HG03045 (cell line): ENCODE measurements at regions not wholly inside any gene's neighbourhood (a gene's known extent, or its start where the extent isn't known, plus 50 kb on each side); places are given as distances from the start of the nearest gene placed in this dataset.

Experiments used
- ATAC-seq: cut with Tn5 transposase; IDR thresholded peaks from one replicate; pipeline ENCODE4 v1.9.1; 2021; ENCODE audit warnings: mild to moderate bottlenecking, moderate library complexity; ENCODE audit not compliant: unreplicated experiment

DNA sequence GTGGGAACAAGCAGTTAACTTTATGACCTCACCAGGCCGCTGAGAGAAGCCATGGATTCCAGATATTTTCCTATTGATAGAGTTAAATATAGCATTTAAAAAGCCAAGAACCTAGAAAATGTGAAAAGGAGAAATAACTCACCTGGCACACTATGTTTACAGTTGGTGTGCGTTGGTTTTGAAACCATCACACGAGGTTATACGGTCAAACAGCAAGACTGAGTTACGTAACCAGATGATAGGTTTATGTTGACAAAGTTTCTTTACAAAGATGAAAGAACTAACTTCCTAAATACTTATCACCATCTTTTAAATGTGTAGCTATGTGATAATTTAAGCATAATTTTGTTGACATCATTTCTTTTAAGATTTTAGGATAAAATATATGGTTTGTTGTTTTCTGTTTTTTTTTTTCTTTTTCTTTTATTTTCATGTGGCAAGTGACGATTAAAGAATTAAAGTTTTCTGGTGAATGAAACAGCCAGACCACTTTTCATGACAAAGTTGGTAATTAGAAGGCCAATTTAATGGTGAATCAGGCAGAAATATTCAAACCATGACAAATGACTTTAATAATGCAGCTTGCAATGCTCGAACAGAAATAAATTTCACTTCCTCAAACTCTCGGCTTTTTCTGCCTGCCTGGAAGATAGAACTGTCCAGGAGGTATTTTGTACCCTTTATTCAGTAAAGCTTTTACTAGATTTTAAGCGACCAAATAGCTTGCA is 339.1 kb upstream of the OBI1 start:
- no peak for ATAC-seq

DNA sequence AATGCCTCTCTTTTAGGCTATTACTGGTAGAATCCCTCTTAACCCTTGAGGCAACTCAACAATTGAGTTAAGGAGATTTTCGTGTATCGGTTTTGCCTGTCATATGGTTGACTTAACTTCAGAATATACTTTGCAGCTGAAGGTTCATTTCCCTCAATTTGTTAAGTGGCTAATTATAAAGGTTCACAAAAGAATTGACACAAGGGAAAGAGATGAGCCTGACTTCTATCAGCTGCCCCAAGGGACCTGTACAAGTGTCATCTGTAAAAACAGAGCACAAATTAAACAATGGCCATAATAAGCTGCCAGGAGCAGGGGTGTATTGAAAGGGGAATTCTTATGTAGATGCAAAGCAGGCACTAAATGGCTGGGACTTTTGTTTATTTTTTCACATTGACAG is 334.8 kb upstream of the OBI1 start:
- no peak for ATAC-seq

DNA sequence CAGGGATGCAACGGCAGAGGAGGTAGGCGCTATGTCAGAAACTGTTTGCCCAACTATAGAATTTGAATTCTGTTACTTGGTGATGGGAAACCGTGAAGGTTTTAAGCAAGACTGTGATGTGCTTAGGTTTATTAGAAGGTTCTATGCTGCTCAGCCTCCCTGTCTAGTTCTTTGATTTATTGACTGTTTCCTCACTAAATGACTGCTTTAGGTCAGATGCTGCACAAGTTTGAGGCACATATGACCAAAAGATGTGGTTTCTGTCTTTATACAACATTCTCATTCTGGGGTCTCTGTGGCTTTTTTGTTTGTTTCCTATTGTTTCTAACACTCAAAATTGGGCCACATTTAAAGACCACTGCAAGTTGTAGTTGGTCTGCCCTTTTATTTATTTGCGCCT is 323.0 kb upstream of the OBI1 start:
- no peak for ATAC-seq

DNA sequence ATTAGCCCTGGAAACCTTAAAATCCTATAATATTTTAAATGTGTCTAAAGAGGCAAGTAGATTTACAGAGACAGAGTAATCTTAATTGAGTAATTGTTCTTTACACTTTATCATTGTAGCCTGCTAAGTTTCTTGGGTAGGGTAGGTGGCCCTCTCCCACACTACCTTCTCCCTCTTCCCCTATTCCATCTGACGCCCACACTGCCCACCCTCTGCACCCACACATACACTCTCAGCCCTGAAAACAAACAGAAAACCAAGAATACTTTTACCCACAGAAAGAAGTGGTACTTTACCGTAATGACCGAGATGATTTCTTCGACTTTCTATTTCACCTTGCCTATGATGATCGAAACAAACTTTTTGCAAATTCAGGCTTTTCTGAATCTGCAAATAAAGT is 320.4 kb upstream of the OBI1 start:
- no peak for ATAC-seq

DNA sequence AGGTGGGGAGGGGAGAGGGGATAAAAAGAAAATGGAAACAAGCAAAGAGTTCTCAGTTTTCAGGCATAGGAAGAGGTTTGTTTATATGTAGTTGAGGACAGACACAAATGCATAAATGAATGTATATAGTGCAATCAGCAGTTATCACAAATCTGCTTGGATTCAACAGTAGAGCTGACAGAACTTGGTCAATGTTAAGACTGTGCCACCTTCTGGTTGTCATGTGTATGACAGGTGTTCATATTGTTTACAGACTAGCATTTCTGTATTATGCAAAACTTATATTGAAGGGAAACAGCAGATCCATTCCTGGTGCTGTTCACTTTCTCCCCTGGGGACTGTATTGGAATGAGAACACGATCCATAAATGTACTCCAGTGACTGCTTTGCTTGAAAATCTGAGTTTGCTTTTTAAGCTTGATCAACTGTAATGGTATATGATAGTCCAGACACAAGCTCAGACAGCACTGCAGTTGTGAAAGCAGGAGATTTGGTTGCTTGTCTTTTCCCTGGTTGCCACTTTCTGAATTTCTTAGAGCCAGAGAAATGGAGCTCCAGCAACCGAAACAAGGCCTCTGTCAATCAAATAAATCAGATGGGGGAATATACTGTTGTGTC is 319.5 kb upstream of the OBI1 start:
- ATAC-seq = peak; percentile 91

DNA sequence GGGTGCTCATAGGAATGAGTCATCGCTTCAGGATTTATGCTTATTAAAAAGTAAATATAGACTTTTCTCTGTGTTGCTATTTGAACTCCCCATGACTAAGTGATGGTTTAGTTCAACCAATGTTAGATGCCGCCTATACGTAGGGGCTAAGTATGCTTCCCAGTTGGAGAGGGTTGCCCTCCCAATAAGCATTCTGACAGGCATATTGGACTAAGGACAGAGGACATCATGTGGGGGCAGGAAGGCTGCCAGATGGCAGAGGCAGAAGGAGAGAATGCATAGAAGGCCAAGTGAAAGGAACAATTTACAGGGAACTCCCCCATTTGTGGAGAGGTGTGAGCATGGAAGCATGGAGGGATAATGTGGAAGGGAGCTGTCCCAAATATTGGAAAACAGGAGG is 318.4 kb upstream of the OBI1 start:
- ATAC-seq = no peak

DNA sequence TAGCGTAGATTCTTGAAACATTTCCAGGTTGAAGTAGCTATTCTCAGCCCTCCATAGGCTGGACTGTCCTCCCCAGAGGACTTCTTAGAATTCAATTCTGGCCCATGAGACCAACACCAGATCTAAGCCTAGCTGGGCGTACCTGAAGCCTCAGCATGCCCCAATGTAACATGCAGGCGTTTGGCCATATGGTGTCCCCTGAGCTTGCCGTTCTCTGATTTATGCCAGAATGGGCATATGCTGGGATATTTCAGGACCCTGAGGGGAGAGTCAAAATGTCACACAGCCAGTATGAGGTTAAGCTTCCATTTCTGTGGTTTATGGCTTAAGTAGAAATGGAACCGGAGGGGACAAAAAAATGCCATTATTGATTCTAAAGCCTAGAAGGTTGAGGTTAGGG is 317.7 kb upstream of the OBI1 start:
- no peak for ATAC-seq

DNA sequence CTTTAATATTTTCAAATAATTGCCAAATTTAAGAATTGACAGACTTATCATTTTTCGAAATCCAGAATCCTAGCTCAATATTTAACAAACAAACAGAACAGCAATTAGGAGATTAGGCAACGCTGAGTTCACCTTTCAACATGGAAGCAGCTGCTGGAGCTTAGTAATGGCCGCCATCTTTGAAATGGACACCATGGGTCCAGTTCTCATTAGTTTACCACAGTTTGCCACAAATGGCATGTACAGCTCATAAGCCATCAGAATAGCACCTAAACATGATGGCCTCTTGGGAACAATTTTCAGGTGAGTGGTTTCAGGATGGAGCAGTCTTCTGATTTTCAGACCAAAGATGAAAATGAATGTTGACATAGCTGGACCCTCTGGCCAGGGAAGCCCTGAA is 313.6 kb upstream of the OBI1 start:
- no peak for ATAC-seq

DNA sequence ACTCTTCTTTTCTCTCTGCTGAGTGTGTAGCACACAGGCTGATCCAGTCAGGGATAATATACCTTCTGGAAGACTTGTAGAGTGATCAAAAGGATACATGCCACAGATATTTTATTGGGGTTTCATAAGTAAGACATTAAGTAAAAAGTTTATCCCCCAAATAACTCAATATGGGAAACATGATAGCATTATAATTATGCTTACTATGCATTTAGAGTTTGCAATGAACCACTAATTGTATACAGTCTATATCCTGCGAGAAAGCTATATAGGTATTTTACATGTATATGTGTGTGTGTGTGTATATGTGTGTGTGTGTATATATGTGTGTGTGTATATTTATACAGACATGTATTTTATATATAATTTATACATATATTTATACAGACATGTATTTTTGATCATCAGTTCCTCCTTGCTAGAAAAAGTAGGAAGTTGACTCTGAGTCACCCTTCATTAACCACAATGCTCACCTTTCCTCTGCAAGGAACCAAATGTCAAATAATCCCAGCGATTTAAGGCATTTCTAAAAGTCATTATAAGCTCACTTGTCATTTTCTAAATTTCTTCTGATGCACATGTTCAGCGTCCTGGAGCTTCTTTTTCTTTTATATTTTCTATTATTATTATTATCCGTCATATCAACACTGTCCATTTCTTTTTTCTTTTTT is 312.5 kb upstream of the OBI1 start:
- no peak for ATAC-seq

DNA sequence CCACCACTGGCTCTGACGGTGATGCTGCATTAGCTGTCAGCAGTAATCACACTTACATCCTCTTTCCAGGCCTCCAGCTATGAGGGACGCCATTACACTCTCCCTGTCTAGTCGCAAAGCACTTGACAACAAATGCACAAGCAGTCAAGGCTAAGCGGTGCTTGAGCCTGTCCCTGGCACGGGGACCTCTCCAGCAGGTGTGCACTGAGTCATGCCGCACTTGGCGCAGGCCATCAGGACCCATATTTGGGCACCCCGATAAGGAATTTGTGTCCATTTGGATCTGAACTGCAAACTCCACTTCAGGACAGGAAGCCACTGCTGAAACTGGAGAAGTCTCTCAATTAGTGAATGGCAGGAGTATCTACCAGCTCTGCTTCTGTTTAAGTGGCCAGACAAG is 301.9 kb upstream of the OBI1 start:
- no peak for ATAC-seq

DNA sequence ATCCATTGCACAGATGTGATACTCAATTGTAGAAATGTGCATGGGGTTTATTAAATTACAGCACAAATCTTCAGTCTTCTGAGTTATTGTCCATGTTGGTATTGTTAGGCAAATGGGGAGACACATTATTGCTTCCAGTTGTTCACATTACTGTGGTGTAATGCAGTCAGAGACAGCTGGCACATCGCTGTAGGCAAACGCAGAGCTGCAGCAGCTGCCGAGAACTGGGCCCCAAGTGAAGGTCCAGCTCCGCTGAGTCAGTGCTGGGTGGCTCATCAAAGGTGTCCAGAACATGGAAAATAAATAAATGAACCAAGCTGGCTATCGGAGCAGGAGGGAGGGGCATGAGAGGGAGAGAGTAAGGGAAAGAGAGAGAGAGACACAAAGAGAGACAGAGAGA is 299.1 kb upstream of the OBI1 start:
- ATAC-seq = no peak

DNA sequence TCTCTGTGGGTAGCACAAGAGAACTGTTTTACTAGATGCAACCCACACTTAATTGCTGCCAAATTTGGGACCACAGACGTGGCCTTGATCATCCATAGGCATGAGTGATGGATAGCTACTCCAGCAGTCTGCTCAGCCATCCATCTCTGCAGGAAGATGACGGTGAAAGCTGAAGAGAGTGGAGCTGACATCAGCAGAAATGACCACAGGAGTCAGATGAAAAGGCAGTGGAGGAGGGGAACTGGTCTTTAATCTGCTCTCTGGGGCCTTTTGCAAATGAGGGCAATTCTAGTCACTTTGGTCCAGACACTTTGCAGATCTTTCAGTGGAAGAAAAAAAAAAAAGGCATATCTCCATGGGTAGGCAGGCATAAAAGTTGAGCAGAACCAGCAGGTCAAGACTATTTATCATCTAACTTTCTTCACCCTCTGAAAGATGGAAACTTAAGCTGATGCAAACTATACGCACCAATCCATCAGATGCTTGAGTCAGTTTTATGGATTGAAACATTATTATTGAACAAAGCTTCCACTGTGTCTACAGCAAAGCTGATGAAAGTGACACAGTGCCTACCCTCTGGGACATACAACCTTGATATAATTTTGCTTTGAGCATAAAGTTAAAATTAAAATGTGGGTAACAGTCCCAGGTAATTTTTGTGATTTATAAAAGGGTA is 281.6 kb upstream of the OBI1 start:
- no peak for ATAC-seq

DNA sequence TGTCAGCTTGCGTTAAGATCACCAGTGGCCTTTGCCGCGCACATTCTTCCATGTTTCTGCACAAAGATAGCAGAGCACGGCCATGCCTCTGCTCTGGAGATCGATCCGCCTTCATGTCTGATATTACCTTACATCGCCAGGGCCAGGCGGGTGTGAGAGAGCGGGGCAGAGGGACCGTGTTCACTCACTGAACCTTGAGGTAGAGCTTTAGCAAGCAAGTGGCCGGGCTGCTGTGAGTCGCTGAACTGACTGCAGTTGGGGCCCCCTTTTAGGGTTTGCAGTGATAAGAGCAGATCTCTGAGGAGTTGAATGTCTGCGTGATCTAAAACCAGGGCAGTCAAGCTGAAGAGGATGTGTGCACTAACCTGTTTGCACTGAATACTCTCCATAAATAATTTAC is 275.4 kb upstream of the OBI1 start:
- no peak for ATAC-seq

DNA sequence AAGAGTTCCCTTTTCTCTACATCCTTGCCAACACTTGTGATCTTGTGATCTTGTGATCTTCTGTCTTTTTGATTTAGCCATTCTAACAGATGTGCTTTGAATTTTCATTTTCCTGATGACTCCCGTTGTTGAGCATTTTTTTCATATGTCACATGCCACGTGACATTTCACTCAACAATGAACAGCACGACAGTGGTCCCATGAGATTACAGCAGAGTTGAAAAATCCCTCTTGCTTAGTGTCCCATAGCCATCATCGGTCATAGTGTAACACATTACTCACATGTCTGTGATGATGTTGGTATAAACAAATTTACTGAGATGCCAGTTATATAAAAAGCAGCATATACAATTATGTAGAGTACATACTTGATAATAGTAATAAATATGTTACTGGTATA is 256.1 kb upstream of the OBI1 start:
- ATAC-seq = no peak

DNA sequence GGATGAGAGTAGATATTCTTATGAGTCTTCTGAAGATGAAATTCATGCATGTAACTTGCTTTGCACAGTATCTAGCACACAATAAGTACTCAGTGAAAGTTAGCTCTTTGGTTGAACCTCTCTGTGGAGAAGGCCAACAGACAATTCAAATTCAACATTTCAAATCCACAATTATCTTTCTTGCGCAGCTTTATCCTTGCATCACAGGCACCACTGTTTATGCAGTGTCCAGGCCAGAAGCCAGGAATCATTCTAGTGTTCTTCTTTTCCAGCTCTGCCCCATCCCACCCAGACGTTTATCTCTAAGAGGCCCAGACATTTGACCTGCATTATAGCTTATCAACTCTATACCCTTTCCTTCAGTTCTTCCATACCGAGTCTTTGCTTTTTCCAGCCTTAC is 254.7 kb upstream of the OBI1 start:
- ATAC-seq = no peak

DNA sequence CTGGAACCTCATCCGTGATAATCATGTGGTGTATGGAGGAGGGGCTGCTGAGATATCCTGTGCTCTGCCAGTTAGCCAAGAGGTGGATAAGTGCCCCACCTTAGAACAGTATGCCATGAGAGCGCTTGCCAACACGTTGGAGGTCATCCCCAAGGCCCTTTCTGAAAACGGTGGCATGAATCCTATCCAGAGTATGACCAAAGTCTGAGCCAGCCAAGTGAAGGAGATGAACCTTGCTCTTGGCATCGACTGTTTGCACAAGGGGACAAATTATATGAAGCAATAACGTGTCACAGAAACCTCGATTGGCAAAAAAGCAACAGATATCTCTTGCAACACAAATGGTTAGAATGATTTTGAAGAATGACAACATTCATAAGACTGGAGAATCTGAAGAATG is 251.2 kb upstream of the OBI1 start:
- ATAC-seq = no peak

DNA sequence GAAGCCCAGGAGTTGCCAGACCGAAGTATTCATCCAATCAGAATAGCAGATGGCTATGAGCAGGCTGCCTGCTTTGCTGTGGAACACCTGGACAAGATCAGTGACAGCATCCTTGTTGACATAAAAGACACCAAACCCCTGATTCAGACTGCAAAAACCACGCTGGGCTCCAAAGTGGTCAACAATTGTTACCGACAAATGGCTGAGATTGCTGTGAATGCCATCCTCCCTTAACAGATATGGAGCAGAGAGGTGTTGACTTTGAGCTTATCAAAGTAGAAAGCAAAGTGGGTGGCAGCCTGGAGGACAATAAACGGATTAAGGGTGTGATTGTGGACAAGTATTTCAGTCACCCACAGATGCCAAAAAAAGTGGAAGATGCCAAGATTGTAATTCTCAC is 250.3 kb upstream of the OBI1 start:
- ATAC-seq = no peak

DNA sequence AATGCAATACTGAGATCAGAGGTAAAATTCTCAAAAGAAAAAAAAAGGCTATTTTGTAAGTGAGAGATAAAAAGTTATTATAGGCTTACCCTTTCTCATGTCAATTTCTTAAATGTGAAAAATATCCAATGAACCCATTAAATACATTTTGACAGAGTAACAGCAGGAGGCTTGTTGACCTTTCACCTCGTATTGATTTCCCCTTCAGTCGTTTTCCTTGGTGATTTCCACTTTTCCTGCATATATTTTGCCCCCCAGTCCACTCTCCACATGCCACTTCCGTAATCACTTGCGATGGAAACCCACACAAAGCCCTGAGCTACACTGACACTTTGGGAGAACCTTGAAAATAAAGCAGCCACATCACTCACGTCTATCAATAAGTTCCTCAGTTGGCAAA is 248.1 kb upstream of the OBI1 start:
- no peak for ATAC-seq

DNA sequence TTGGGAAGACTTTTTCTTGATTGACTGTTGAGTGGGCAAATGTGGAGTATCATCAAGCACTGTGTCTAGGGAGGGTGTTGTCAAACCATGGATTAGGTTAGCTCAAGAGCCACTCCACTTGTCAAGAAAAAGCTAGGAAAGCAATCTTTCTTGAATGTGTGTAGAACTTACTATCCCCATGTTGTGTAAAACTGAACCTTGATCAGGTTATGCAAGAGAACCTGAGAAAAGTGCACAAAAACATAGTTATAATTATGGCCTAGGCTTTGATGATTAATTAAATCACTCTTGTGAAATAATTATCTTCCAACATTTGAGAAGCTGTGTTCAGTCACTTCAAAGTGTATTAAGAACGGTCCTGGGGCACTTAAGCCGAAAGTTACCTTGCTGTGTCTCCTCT is 238.2 kb upstream of the OBI1 start:
- ATAC-seq = no peak

DNA sequence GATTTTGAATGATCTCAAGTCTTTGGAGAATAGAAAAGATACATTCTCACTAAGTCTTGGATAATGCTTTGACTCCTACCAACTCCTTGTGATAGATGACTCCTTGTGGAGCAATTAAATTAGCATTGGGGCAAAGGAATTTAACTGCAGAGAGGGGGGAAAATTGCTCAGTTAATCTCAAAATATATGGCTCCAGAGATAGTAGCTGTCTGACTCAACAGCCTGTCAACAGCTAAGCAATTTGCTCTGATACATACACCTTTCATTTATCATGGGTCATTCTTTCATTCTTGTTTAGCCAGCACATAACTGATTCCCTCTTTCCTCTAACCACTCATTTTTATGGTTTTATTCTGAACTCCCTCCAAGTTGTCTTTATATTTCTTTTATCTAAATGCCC is 225.6 kb upstream of the OBI1 start:
- ATAC-seq = no peak

DNA sequence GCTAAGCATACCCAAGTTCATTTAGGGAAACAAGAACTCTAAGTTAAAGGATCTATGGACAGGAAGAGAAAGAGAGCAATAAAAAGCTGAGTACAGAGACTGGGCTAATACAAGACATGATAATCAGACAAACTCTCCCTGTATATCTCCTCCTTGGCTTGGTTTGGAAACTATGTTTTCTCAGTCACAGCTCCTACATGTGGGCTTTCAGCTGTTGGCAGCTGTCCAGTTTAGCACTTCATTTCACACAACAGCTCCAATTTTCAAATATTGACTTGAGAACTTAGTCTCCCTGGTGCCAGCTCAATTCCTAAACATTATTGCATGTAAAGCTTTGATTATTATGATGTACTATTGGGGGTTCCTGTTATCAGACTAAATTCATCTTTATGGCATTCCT is 222.8 kb upstream of the OBI1 start:
- no peak for ATAC-seq

DNA sequence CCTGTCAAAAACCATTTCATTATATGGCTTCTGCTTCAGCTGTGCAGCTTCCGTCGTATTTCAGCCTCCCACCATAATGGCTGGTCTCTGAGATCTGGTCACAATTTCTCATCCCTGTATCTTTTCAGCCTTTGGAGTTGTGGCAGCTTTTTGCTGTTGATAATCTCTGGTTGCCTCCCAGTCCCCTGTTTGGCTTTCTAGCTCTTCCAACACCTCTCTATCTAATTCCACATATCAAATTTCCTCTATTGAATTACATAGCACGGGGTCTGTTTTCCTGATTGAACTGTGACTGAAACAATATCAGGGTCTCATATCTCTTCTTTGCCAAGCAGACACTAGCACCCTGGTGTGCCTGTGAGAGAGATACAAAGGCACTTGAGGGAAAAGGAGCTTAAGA is 222.1 kb upstream of the OBI1 start:
- no peak for ATAC-seq
